Muscle of leg (tissue), 3 donors: ENCODE measurements at regions not wholly inside any gene's neighbourhood (a gene's known extent, or its start where the extent isn't known, plus 50 kb on each side); places are given as distances from the start of the nearest gene placed in this dataset.
"Not testable (repeated sequence)": the region's sequence is repeated elsewhere in the genome, so short reads cannot be mapped to it uniquely, and the experiment has no call there.

Source experiments
- DNase-seq: peaks from one replicate; pipeline ENCODE4 v3.0.0; 2013
- H3K27ac ChIP-seq: one replicate; pipeline ENCODE4 v1.5.1; 2013; ENCODE audit warnings: mild to moderate bottlenecking, low read length, control low read depth
- H3K27me3 ChIP-seq: one replicate; pipeline ENCODE4 v1.6.1; 2013; ENCODE audit warnings: low read length; ENCODE audit not compliant: control insufficient read depth, insufficient read depth
- H3K36me3 ChIP-seq: one replicate; pipeline ENCODE4 v1.6.1; 2013; ENCODE audit warnings: low read length; ENCODE audit not compliant: control insufficient read depth, insufficient read depth
- H3K4me1 ChIP-seq: one replicate; pipeline ENCODE4 v1.6.1; 2013; ENCODE audit warnings: low read length; ENCODE audit not compliant: control insufficient read depth, insufficient read depth
- H3K4me3 ChIP-seq: one replicate; pipeline ENCODE4 v1.5.1; 2013; ENCODE audit warnings: low read length, control low read depth
- H3K9me3 ChIP-seq: replicated peaks from 2 replicates; pipeline ENCODE4 v1.6.1; 2013; ENCODE audit warnings: low read depth, low read length; ENCODE audit not compliant: control insufficient read depth
- WGBS: methylation state at CpG from one replicate; pipeline ENCODE4 v1.1.5; 2013; ENCODE audit warnings: missing lambda C conversion rate; ENCODE audit not compliant: insufficient coverage; 5-methylcytosine and 5-hydroxymethylcytosine counted together

- DNase-seq: no peak
- Histone ChIP-seq H3K36me3 (no peaks in the 10 kb centered on the region), H3K4me3 (no peak overlapping the region), H3K27ac (no peak overlapping the region), H3K4me1 (no peaks in the 10 kb centered on the region), H3K9me3 (no peaks in the 10 kb centered on the region), H3K27me3 (no peaks in the 10 kb centered on the region)
- 81% methylated on average over 8 of the region's 9 CpGs for WGBS
Observed at GRCh38 chr9:31210978-31211570, 1173.4 kb upstream of the ACO1 start.

- H3K27ac ChIP-seq, H3K36me3 ChIP-seq, H3K4me1 ChIP-seq, H3K4me3 ChIP-seq, H3K9me3 ChIP-seq, H3K27me3 ChIP-seq, DNase-seq: not testable (repeated sequence)
- WGBS: 85% methylated on average over 3 of the region's 4 CpGs
Observed at GRCh38 chr9:31229976-31230375, 1154.5 kb upstream of the ACO1 start.

GRCh38 chr9:31232485-31232884 is 1152.0 kb upstream of the ACO1 start:
- Histone ChIP-seq H3K4me3 (no peak overlapping the region), H3K36me3 (no peaks in the 10 kb centered on the region), H3K27ac (no peak overlapping the region), H3K4me1 (no peaks in the 10 kb centered on the region), H3K9me3 (peaks cover 7% of the 10 kb centered on the region), H3K27me3 (no peaks in the 10 kb centered on the region)
- WGBS: no CpG with 5 or more reads among the region's 3 CpGs
- DNase-seq: no peak

GRCh38 chr9:31236344-31236743 is 1148.1 kb upstream of the ACO1 start:
- H3K27ac ChIP-seq: no peak overlapping the region
- DNase-seq: no peak
- no peaks in the 10 kb centered on the region for H3K4me1 ChIP-seq
- no CpG with 5 or more reads among the region's 2 CpGs for WGBS
- H3K4me3 ChIP-seq: no peak overlapping the region
- no peaks in the 10 kb centered on the region for H3K27me3 ChIP-seq
- no peaks in the 10 kb centered on the region for H3K9me3 ChIP-seq
- no peaks in the 10 kb centered on the region for H3K36me3 ChIP-seq

GRCh38 chr9:31243386-31243785 is 1141.1 kb upstream of the ACO1 start:
- Histone ChIP-seq H3K4me1 (no peaks in the 10 kb centered on the region), H3K4me3 (no peak overlapping the region), H3K9me3 (no peaks in the 10 kb centered on the region), H3K27me3 (no peaks in the 10 kb centered on the region), H3K27ac (no peak overlapping the region), H3K36me3 (no peaks in the 10 kb centered on the region)
- WGBS: no CpG with 5 or more reads among the region's 1 CpG
- no peak for DNase-seq

- Histone ChIP-seq H3K4me3 (no peak overlapping the region), H3K27ac (no peak overlapping the region), H3K36me3 (no peaks in the 10 kb centered on the region), H3K4me1 (no peaks in the 10 kb centered on the region), H3K9me3 (no peaks in the 10 kb centered on the region), H3K27me3 (no peaks in the 10 kb centered on the region)
- no CpG with 5 or more reads among the region's 1 CpG for WGBS
- DNase-seq: peak; percentile 6
Observed at GRCh38 chr9:31248156-31248555, 1136.3 kb upstream of the ACO1 start.

GRCh38 chr9:31251386-31251785 is 1133.1 kb upstream of the ACO1 start:
- H3K9me3 ChIP-seq: no peaks in the 10 kb centered on the region

GRCh38 chr9:31253800-31254762 is 1130.4 kb upstream of the ACO1 start:
- 96% methylated on average over 66 of the region's 73 CpGs for WGBS
- no peak for DNase-seq
- Histone ChIP-seq H3K4me1 (no peaks in the 10 kb centered on the region), H3K9me3 (no peaks in the 10 kb centered on the region), H3K27me3 (no peaks in the 10 kb centered on the region), H3K36me3 (no peaks in the 10 kb centered on the region), H3K4me3 (no peak overlapping the region), H3K27ac (no peak overlapping the region)

More at GRCh38 chr9:31251386-31251785, 1133.1 kb upstream of the ACO1 start:
- Histone ChIP-seq H3K4me1 (no peaks in the 10 kb centered on the region), H3K4me3 (no peak overlapping the region), H3K27me3 (no peaks in the 10 kb centered on the region), H3K27ac (no peak overlapping the region), H3K36me3 (no peaks in the 10 kb centered on the region)
- DNase-seq: no peak
- no CpG with 5 or more reads among the region's 2 CpGs for WGBS

- Histone ChIP-seq H3K9me3 (no peaks in the 10 kb centered on the region), H3K36me3 (no peaks in the 10 kb centered on the region), H3K4me3 (no peak overlapping the region), H3K4me1 (no peaks in the 10 kb centered on the region), H3K27ac (no peak overlapping the region), H3K27me3 (no peaks in the 10 kb centered on the region)
- WGBS: 93% methylated on average over 7 of the region's 11 CpGs
- no peak for DNase-seq
Observed at GRCh38 chr9:31255211-31255610, 1129.2 kb upstream of the ACO1 start.

- H3K4me3 ChIP-seq: no peak overlapping the region
- no peaks in the 10 kb centered on the region for H3K9me3 ChIP-seq
- H3K27ac ChIP-seq: no peak overlapping the region
- no peaks in the 10 kb centered on the region for H3K4me1 ChIP-seq
- no peaks in the 10 kb centered on the region for H3K27me3 ChIP-seq
- WGBS: 13% methylated on average over 1 of the region's 2 CpGs
- H3K36me3 ChIP-seq: no peaks in the 10 kb centered on the region
- no peak for DNase-seq
Observed at GRCh38 chr9:31259824-31260223, 1124.6 kb upstream of the ACO1 start.
